ENCODE measurements at regions not wholly inside any gene's neighbourhood (a gene's known extent, or its start where the extent isn't known, plus 50 kb on each side); places are given as distances from the start of the nearest gene placed in this dataset.
"Not testable (repeated sequence)": the region's sequence is repeated elsewhere in the genome, so short reads cannot be mapped to it uniquely, and the experiment has no call there.

DNA sequence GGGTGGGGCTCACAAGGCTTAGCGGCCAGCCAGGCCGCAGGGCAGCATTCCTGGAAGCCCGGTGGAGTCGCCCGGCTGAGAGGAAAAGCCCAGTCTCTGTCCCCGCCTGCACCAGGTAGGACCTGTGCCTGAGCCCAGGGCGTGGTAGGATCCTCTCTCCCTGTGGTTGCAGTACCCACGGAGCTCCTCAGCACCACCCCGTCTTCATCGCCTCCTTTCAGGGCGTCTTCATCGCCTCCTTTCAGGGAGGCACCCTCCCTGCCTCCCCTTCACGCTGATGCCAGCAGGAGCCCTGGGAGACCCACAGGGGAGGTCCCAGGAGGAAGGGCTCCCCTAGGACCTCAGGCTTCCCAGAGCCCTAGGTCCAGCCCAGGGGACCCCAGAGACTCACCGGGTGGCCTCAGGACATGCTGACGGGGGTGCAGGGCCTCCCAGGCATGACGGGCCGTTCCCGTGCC lies 53.3 kb upstream of the NOTCH1 start:
- intact Hi-C loops (cut with DNase I): no loop called here
- H3K4me1 ChIP-seq: peaks cover 0 to 28% (median 6%) of the 10 kb centered on the region in 12 donors
- DNase-seq (no peak), ATAC-seq (peak in 1 of 4 donors; percentile 19)
- WGBS, 4 donors: 85 to 90% (median 88%) methylated on average over 12 to 18 of the region's 18 CpGs
- H3K27ac ChIP-seq: no peak overlapping the region
- H3K27me3 ChIP-seq: no peaks in the 10 kb centered on the region
- no peaks in the 10 kb centered on the region for H3K36me3 ChIP-seq
- H3K4me3 ChIP-seq: no peak overlapping the region
- no peaks in the 10 kb centered on the region for H3K9me3 ChIP-seq
- TF ChIP-seq CTCF (IDR thresholded peaks at IDR 0.05): no peak
- TF ChIP-seq POLR2A (IDR thresholded peaks at IDR 0.05): no peak

DNA sequence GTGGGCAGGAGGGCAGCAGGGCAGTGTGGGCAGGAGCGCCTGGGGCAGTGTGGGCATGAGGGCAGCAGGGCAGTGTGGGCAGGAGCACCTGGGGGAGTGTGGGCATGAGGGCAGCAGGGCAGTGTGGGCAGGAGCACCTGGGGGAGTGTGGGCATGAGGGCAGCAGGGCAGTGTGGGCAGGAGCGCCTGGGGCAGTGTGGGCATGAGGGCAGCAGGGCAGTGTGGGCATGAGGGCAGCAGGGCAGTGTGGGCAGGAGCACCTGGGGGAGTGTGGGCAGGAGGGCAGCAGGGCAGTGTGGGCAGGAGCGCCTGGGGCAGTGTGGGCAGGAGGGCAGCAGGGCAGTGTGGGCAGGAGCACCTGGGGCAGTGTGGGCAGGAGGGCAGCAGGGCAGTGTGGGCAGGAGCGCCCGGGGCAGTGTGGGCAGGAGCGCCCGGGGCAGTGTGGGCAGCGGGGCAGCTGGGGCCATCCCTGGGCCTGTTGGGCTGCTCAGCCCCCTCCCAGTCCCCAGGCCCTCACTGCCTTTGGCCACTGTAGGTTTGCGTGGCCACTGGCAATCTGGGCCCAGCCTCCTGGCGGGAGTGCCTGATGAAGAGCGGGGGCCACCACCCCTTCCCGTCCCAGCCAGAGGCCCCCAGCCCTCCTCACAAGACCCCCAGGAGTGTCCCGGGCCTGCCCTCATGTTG lies 52.7 kb upstream of the NOTCH1 start:
- intact Hi-C loops (cut with DNase I); H3K27me3 ChIP-seq; H3K4me3 ChIP-seq; H3K27ac ChIP-seq; ATAC-seq; H3K9me3 ChIP-seq; DNase-seq; H3K36me3 ChIP-seq: not testable (repeated sequence)
- WGBS, 4 donors: 79 to 91% (median 86%) methylated on average over 9 to 13 of the region's 13 CpGs
- H3K4me1 ChIP-seq: peaks cover 0 to 23% (median under 1%) of the 10 kb centered on the region in 12 donors

- 88 to 94% (median 89%) methylated on average over 9 of the region's 9 CpGs for WGBS, 4 donors
- Histone ChIP-seq H3K9me3 (no peaks in the 10 kb centered on the region), H3K4me1 (peaks cover 0 to 20% (median 0%) of the 10 kb centered on the region in 12 donors), H3K36me3 (no peaks in the 10 kb centered on the region), H3K4me3 (no peak overlapping the region), H3K27ac (no peak overlapping the region), H3K27me3 (no peaks in the 10 kb centered on the region)
- TF ChIP-seq CTCF (IDR thresholded peaks at IDR 0.05) (peak in 3 of 12 donors; percentile 10 to 13 (median 11)), POLR2A (IDR thresholded peaks at IDR 0.05) (no peak)
- ATAC-seq (peak in 2 of 4 donors; percentile 28 to 50), DNase-seq (peak in 2 of 5 donors; percentile 27 to 49)
- intact Hi-C loops (cut with DNase I): no loop called here
These were observed 52.1 kb upstream of the NOTCH1 start for GRCh38 chr9:136597965-136598364.

GRCh38 chr9:136597141-136597885 lies 51.5 kb upstream of the NOTCH1 start:
- ATAC-seq (no peak), DNase-seq (peak in 1 of 5 donors; percentile 51)
- Histone ChIP-seq H3K9me3 (no peaks in the 10 kb centered on the region), H3K4me1 (peaks cover 0 to 20% (median 0%) of the 10 kb centered on the region in 12 donors), H3K36me3 (no peaks in the 10 kb centered on the region), H3K4me3 (no peak overlapping the region), H3K27me3 (no peaks in the 10 kb centered on the region), H3K27ac (no peak overlapping the region)
- 74 to 87% (median 83%) methylated on average over 10 to 13 of the region's 13 CpGs for WGBS, 4 donors
- intact Hi-C loops (cut with DNase I): no loop called here
- no peak for TF ChIP-seq CTCF (IDR thresholded peaks at IDR 0.05)
- TF ChIP-seq POLR2A (IDR thresholded peaks at IDR 0.05): no peak

Data from heart left ventricle (tissue), 16 donors.